Thymus (tissue), 11 donors: ENCODE measurements at regions not wholly inside any gene's neighbourhood (a gene's known extent, or its start where the extent isn't known, plus 50 kb on each side); places are given as distances from the start of the nearest gene placed in this dataset.
A peak's percentile ranks its signal among the peaks of the same experiment; 100 is the strongest.

Experiments
- DNase-seq, 9 donors: peaks; one replicate each; pipeline ENCODE4 v3.0.0-alpha.2; 2013; ENCODE audit warnings: low spot score in 9 of 9, low read depth in 6 of 9, missing footprints in 1 of 9
- H3K27ac ChIP-seq, 2 donors: one replicate each; pipeline ENCODE4 v1.5.1; 2013; ENCODE audit warnings: control low read depth in 1 of 2, low read depth in 1 of 2, low read length in 1 of 2, mild to moderate bottlenecking in 1 of 2, moderate library complexity in 1 of 2
- H3K27me3 ChIP-seq, 2 donors: one replicate each; pipeline ENCODE4 v1.5.1; 2013; ENCODE audit warnings: low read length in 1 of 2; ENCODE audit not compliant: control insufficient read depth in 2 of 2, insufficient read depth in 1 of 2
- H3K36me3 ChIP-seq, 2 donors: one replicate each; pipeline ENCODE4 v1.5.1; 2013; ENCODE audit warnings: low read length in 1 of 2, mild to moderate bottlenecking in 1 of 2, moderate library complexity in 1 of 2; ENCODE audit not compliant: control insufficient read depth in 2 of 2, insufficient read depth in 2 of 2
- H3K4me1 ChIP-seq, 2 donors: one replicate each; pipeline ENCODE4 v1.5.1; 2013; ENCODE audit warnings: low read length in 2 of 2; ENCODE audit not compliant: control insufficient read depth in 2 of 2, insufficient read depth in 2 of 2
- H3K4me3 ChIP-seq, 2 donors: one replicate each; pipeline ENCODE4 v1.5.1; 2013; ENCODE audit warnings: low read length in 2 of 2, control low read depth in 1 of 2, mild to moderate bottlenecking in 1 of 2
- H3K9me3 ChIP-seq, 2 donors: one replicate each; pipeline ENCODE4 v1.5.1; 2013; ENCODE audit warnings: low read length in 1 of 2, mild to moderate bottlenecking in 1 of 2; ENCODE audit not compliant: control insufficient read depth in 2 of 2, insufficient read depth in 1 of 2
- WGBS: extraction: QIAGEN DNeasy Blood & Tissue Kit; methylation state at CpG from one replicate; pipeline ENCODE4 v1.1.7; 2013; 5-methylcytosine and 5-hydroxymethylcytosine counted together
- donor health status: healthy.

- Histone ChIP-seq H3K36me3 (no peaks in the 10 kb centered on the region), H3K4me3 (no peak overlapping the region), H3K4me1 (no peaks in the 10 kb centered on the region), H3K27ac (no peak overlapping the region), H3K9me3 (no peaks in the 10 kb centered on the region), H3K27me3 (no peaks in the 10 kb centered on the region)
- WGBS = 96% methylated on average over 7 of the region's 7 CpGs
- no peak for DNase-seq
These were observed 216.0 kb upstream of the ANKRD55 start for GRCh38 chr5:56449071-56449640.

GRCh38 chr5:56447656-56448055, 214.5 kb upstream of the ANKRD55 start:
- H3K9me3 ChIP-seq = no peaks in the 10 kb centered on the region
- H3K36me3 ChIP-seq = no peaks in the 10 kb centered on the region
- no peak overlapping the region for H3K4me3 ChIP-seq
- no peak overlapping the region for H3K27ac ChIP-seq
- H3K4me1 ChIP-seq = no peaks in the 10 kb centered on the region
- no peaks in the 10 kb centered on the region for H3K27me3 ChIP-seq
- WGBS = 85% methylated on average over 4 of the region's 4 CpGs
- DNase-seq = no peak

- H3K36me3 ChIP-seq = no peaks in the 10 kb centered on the region
- 96% methylated on average over 4 of the region's 4 CpGs for WGBS
- DNase-seq = no peak
These were observed 214.1 kb upstream of the ANKRD55 start for GRCh38 chr5:56447232-56447631.

GRCh38 chr5:56446728-56447127, 213.6 kb upstream of the ANKRD55 start:
- Histone ChIP-seq H3K36me3 (no peaks in the 10 kb centered on the region), H3K4me1 (no peaks in the 10 kb centered on the region), H3K27me3 (no peaks in the 10 kb centered on the region), H3K27ac (no peak overlapping the region), H3K9me3 (no peaks in the 10 kb centered on the region), H3K4me3 (no peak overlapping the region)
- DNase-seq = no peak

More at GRCh38 chr5:56447232-56447631, 214.1 kb upstream of the ANKRD55 start:
- no peaks in the 10 kb centered on the region for H3K4me1 ChIP-seq
- no peak overlapping the region for H3K4me3 ChIP-seq
- H3K9me3 ChIP-seq = no peaks in the 10 kb centered on the region
- H3K27me3 ChIP-seq = no peaks in the 10 kb centered on the region
- H3K27ac ChIP-seq = no peak overlapping the region

GRCh38 chr5:56443826-56444225, 210.7 kb upstream of the ANKRD55 start:
- Histone ChIP-seq H3K36me3 (no peaks in the 10 kb centered on the region), H3K27ac (no peak overlapping the region), H3K9me3 (no peaks in the 10 kb centered on the region), H3K27me3 (no peaks in the 10 kb centered on the region), H3K4me1 (no peaks in the 10 kb centered on the region), H3K4me3 (no peak overlapping the region)
- DNase-seq = no peak
- 97% methylated on average over 2 of the region's 2 CpGs for WGBS

- H3K27ac ChIP-seq = peak overlapping the region in 1 of 2 donors; percentile 34
These were observed 208.0 kb upstream of the ANKRD55 start for GRCh38 chr5:56440871-56441740.

GRCh38 chr5:56434986-56435385, 201.9 kb upstream of the ANKRD55 start:
- Histone ChIP-seq H3K27me3 (no peaks in the 10 kb centered on the region), H3K9me3 (no peaks in the 10 kb centered on the region), H3K4me1 (no peaks in the 10 kb centered on the region), H3K36me3 (no peaks in the 10 kb centered on the region), H3K27ac (no peak overlapping the region), H3K4me3 (no peak overlapping the region)
- DNase-seq = no peak
- 95% methylated on average over 3 of the region's 3 CpGs for WGBS

More at GRCh38 chr5:56440871-56441740, 208.0 kb upstream of the ANKRD55 start:
- no peaks in the 10 kb centered on the region for H3K36me3 ChIP-seq
- no peak for DNase-seq
- H3K4me1 ChIP-seq = no peaks in the 10 kb centered on the region
- WGBS = 93% methylated on average over 7 of the region's 7 CpGs
- H3K4me3 ChIP-seq = no peak overlapping the region
- H3K27me3 ChIP-seq = no peaks in the 10 kb centered on the region
- no peaks in the 10 kb centered on the region for H3K9me3 ChIP-seq

GRCh38 chr5:56433039-56433617, 200.0 kb upstream of the ANKRD55 start:
- H3K9me3 ChIP-seq = no peaks in the 10 kb centered on the region
- H3K27me3 ChIP-seq = no peaks in the 10 kb centered on the region
- no peaks in the 10 kb centered on the region for H3K36me3 ChIP-seq
- H3K4me3 ChIP-seq = no peak overlapping the region
- H3K4me1 ChIP-seq = no peaks in the 10 kb centered on the region
- H3K27ac ChIP-seq = no peak overlapping the region
- 92% methylated on average over 2 of the region's 2 CpGs for WGBS
- DNase-seq = no peak

GRCh38 chr5:56432321-56432720, 199.2 kb upstream of the ANKRD55 start:
- Histone ChIP-seq H3K36me3 (no peaks in the 10 kb centered on the region), H3K4me1 (no peaks in the 10 kb centered on the region), H3K4me3 (no peak overlapping the region)

More at GRCh38 chr5:56432321-56432720, 199.2 kb upstream of the ANKRD55 start:
- no peak for DNase-seq
- H3K27ac ChIP-seq = no peak overlapping the region
- no peaks in the 10 kb centered on the region for H3K27me3 ChIP-seq
- no peaks in the 10 kb centered on the region for H3K9me3 ChIP-seq
